Adrenal gland (tissue), 9 donors: ENCODE measurements at regions not wholly inside any gene's neighbourhood (a gene's known extent, or its start where the extent isn't known, plus 50 kb on each side); places are given as distances from the start of the nearest gene placed in this dataset.

Experiments
- DNase-seq, 7 donors: peaks; one replicate each; pipeline ENCODE4 v3.0.0-alpha.2; 2019 to 2020
- H3K27ac ChIP-seq, 5 donors: fragments of 200-600 bp; sonication (generic) in 4 of 5; 1 replicate in 3 of 5; 2 replicates in 2 of 5; pipeline versions ENCODE4 v1.5.1 to v1.8.0; 2016 to 2020; ENCODE audit warnings: mild to moderate bottlenecking in 1 of 5
- H3K27me3 ChIP-seq: fragments of 200-600 bp; 2 replicates; pipeline ENCODE4 v1.8.0; 2021
- H3K36me3 ChIP-seq, 2 donors: fragments of 200-600 bp; replicated peaks in 1 of 2; 1 replicate in 1 of 2; 2 replicates in 1 of 2; pipeline versions ENCODE4 v1.5.1 to v1.8.0; 2018 to 2022
- H3K4me1 ChIP-seq, 2 donors: fragments of 200-600 bp; replicated peaks in 1 of 2; 1 replicate in 1 of 2; 2 replicates in 1 of 2; pipeline versions ENCODE4 v1.5.1 to v1.8.0; 2018 to 2021
- H3K4me3 ChIP-seq, 4 donors: fragments of 200-600 bp; sonication (generic) in 3 of 4; one replicate each; pipeline ENCODE4 v1.5.1; 2016 to 2018
- H3K9me3 ChIP-seq, 3 donors: fragments of 200-600 bp; sonication (generic) in 1 of 3; replicated peaks in 1 of 3; 1 replicate in 2 of 3; 2 replicates in 1 of 3; pipeline versions ENCODE4 v1.5.1 to v1.8.0; 2016 to 2021
- POLR2A ChIP-seq, 2 donors: fragments of 450-650 bp; IDR thresholded peaks; one replicate each; pipeline ENCODE4 v1.6.1; 2017; ENCODE audit warnings: antibody characterized with exemption in 2 of 2, mild to moderate bottlenecking in 2 of 2, moderate library complexity in 1 of 2
- WGBS, 4 donors: extraction: QIAGEN DNeasy Blood & Tissue Kit in 2 of 4; methylation state at CpG; one replicate each; pipeline versions ENCODE4 v1.1.5 to v1.1.7; 2013 to 2017; 5-methylcytosine and 5-hydroxymethylcytosine counted together
- intact Hi-C, 2 donors: fragments of 100-400 bp; cut with DNase I; formaldehyde crosslinking; loops; one replicate each; pipeline versions ENCODE4 v1.14.1 to v1.15.0; 2022 to 2023
- TF ChIP-seq, protein P1 (sequence below), 6 experiments: fragments of 450-650 bp in 4 of 6; fragments of 200-600 bp in 2 of 6; sonication (generic) in 1 of 6; IDR thresholded peaks; 1 replicate in 5 of 6; 2 replicates in 1 of 6; pipeline versions ENCODE4 v1.5.1 to v1.8.0; 2016 to 2021; ENCODE audit warnings: antibody characterized with exemption in 6 of 6, mild to moderate bottlenecking in 2 of 6, moderate library complexity in 1 of 6
- donor health status: healthy with polysubstance abuse.
- donor health status: Bipolar disorder and iron deficiency.
- donor health status: DM: yes; HTN: yes; CAD: no.
- donor health status: DM: no; HTN: no; CAD: no.
- donor health status: DM: no; HTN: no; CAD: no.

- intact Hi-C loops: no loop called here
- no peak for TF ChIP-seq POLR2A (IDR thresholded peaks at IDR 0.05)
- no peak overlapping the region for H3K4me3 ChIP-seq
- H3K36me3 ChIP-seq: no peaks in the 10 kb centered on the region
- no peaks in the 10 kb centered on the region for H3K9me3 ChIP-seq
- no peaks in the 10 kb centered on the region for H3K4me1 ChIP-seq
- H3K27me3 ChIP-seq: no peaks in the 10 kb centered on the region
- no peak for DNase-seq
- H3K27ac ChIP-seq: no peak overlapping the region
Measured at GRCh38 chr18:27838225-27838624, 338.7 kb downstream of the CDH2 start.

- no peak for DNase-seq
- H3K36me3 ChIP-seq: no peaks in the 10 kb centered on the region
- no peaks in the 10 kb centered on the region for H3K27me3 ChIP-seq
- no peak overlapping the region for H3K27ac ChIP-seq
- WGBS, 4 donors: 78 to 88% (median 87%) methylated on average over 2 of the region's 2 CpGs
- H3K4me1 ChIP-seq: no peaks in the 10 kb centered on the region
- TF ChIP-seq, protein P1, sequence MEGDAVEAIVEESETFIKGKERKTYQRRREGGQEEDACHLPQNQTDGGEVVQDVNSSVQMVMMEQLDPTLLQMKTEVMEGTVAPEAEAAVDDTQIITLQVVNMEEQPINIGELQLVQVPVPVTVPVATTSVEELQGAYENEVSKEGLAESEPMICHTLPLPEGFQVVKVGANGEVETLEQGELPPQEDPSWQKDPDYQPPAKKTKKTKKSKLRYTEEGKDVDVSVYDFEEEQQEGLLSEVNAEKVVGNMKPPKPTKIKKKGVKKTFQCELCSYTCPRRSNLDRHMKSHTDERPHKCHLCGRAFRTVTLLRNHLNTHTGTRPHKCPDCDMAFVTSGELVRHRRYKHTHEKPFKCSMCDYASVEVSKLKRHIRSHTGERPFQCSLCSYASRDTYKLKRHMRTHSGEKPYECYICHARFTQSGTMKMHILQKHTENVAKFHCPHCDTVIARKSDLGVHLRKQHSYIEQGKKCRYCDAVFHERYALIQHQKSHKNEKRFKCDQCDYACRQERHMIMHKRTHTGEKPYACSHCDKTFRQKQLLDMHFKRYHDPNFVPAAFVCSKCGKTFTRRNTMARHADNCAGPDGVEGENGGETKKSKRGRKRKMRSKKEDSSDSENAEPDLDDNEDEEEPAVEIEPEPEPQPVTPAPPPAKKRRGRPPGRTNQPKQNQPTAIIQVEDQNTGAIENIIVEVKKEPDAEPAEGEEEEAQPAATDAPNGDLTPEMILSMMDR (IDR thresholded peaks at IDR 0.05): no peak
- no peak for TF ChIP-seq POLR2A (IDR thresholded peaks at IDR 0.05)
- no peak overlapping the region for H3K4me3 ChIP-seq
- H3K9me3 ChIP-seq: no peaks in the 10 kb centered on the region
- intact Hi-C loops: no loop called here
Measured at GRCh38 chr18:27826101-27826500, 350.8 kb downstream of the CDH2 start.

DNA sequence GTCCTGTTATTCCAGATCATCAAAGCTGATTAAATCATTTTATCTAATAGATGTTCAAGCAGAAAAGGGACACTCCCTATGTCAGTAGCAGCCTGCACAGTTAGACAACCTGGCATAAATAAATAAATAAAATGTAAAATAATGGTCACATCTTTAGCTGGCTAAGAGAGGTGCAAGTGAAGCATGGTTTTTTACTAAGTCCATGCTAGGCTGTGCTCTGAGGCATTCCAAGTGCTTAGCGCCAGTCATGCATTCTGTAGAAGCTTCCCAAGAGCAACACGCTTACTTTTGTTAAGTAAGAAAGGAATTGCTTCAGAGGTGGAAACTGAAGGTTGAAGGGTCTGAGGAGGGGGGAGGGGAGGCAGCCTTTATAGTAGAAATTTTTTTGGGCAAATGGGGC is 351.2 kb downstream of the CDH2 start:
- no peak for TF ChIP-seq POLR2A (IDR thresholded peaks at IDR 0.05)
- TF ChIP-seq, protein P1 (IDR thresholded peaks at IDR 0.05): no peak
- Histone ChIP-seq H3K36me3 (no peaks in the 10 kb centered on the region), H3K27me3 (no peaks in the 10 kb centered on the region), H3K4me3 (no peak overlapping the region), H3K4me1 (no peaks in the 10 kb centered on the region), H3K9me3 (no peaks in the 10 kb centered on the region), H3K27ac (no peak overlapping the region)
- intact Hi-C loops: no loop called here
- DNase-seq: no peak
- 82 to 98% (median 92%) methylated on average over 2 of the region's 2 CpGs for WGBS, 4 donors

DNA sequence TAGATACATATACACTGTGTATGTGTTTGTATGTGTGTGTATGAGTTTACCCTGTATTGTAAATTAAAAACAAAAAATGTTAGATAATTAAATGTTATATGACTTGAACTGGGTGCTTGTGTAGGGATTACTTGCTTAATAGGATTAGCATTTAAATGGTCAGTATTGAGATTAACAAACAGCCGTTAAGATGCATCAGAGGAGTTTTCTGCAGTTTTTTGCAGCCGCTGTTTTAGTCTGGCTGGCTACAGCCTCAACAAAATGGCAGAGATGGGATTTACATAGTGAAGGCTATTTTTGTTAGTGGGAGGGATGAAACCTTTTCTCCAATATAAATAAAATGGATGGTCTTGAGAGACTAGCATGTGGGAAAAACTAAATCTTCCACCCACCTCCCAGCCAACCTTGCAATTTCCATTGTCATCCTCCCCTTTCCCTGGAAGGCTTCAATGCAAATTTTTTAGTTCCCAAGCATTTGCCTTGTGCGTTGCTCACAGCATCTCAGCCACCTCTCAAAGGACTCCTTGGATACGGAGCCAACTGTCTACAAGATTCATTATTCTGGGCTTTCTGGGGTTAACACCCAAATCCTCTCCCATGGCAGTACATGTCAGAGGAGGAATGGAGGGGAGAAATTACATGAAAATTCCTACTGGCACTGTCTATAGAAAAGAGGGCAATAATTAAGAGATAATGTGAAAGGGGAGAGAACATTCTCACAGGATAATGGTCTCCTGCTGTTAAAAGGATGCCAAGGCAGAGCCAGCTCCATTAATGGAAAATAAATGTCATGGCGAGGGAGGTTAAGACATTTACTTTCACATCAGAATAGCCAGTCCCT is 351.9 kb downstream of the CDH2 start:
- Histone ChIP-seq H3K27ac (no peak overlapping the region), H3K9me3 (no peaks in the 10 kb centered on the region), H3K4me1 (no peaks in the 10 kb centered on the region), H3K4me3 (no peak overlapping the region), H3K27me3 (no peaks in the 10 kb centered on the region), H3K36me3 (no peaks in the 10 kb centered on the region)
- TF ChIP-seq, protein P1 (IDR thresholded peaks at IDR 0.05): no peak
- no peak for TF ChIP-seq POLR2A (IDR thresholded peaks at IDR 0.05)
- no peak for DNase-seq
- intact Hi-C loops: no loop called here
- WGBS, 4 donors: 73 to 83% (median 75%) methylated on average over 5 of the region's 5 CpGs

DNA sequence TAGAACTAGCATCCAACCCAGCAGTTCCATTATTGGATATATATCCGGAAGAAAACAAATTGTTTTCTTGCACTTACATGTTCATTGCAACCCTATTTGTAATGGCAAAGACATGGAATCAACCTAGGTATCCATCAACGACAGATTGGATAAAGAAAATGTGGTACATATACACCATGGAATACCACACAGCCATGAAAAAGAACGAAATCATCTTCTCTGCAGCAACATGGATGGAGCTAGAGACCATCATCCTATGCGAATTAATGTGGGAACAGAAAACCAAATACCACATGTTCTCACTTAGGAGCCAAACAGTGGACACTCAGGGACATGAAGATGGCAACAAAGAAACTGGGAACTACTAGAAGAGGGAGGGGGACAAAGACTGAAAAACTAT is 352.7 kb downstream of the CDH2 start:
- no peak for DNase-seq
- H3K9me3 ChIP-seq: no peaks in the 10 kb centered on the region
- WGBS, 4 donors: 79 to 86% (median 81%) methylated on average over 4 of the region's 4 CpGs
- H3K4me1 ChIP-seq: no peaks in the 10 kb centered on the region
- no peaks in the 10 kb centered on the region for H3K36me3 ChIP-seq
- H3K27me3 ChIP-seq: no peaks in the 10 kb centered on the region
- H3K27ac ChIP-seq: no peak overlapping the region
- no peak for TF ChIP-seq POLR2A (IDR thresholded peaks at IDR 0.05)
- TF ChIP-seq, protein P1 (IDR thresholded peaks at IDR 0.05): no peak
- intact Hi-C loops: no loop called here
- no peak overlapping the region for H3K4me3 ChIP-seq
